Fibroblast of skin of back (primary cell): ENCODE measurements at regions not wholly inside any gene's neighbourhood (a gene's known extent, or its start where the extent isn't known, plus 50 kb on each side); places are given as distances from the start of the nearest gene placed in this dataset.

Experiments used
- DNase-seq: peaks from one replicate; pipeline ENCODE4 v3.0.0-alpha.2; 2013

- no peak for DNase-seq
Measured at GRCh38 chr3:165892565-165892964, 55.3 kb upstream of the BCHE start.
